ENCODE measurements at regions not wholly inside any gene's neighbourhood (a gene's known extent, or its start where the extent isn't known, plus 50 kb on each side); places are given as distances from the start of the nearest gene placed in this dataset.
A peak's percentile ranks its signal among the peaks of the same experiment; 100 is the strongest.
"Not testable (repeated sequence)": the region's sequence is repeated elsewhere in the genome, so short reads cannot be mapped to it uniquely, and the experiment has no call there.

GRCh38 chr4:167877826-167878225, 214.5 kb upstream of the ANXA10 start:
- not testable (repeated sequence) for H3K79me2 ChIP-seq (ENCODE audit: insufficient read depth, low read length); H3K27me3 ChIP-seq (ENCODE audit: insufficient read depth, low read length); H3K4me3 Mint-ChIP-seq (ENCODE audit: unreplicated experiment); H3K27me3 Mint-ChIP-seq (ENCODE audit: low read depth, unreplicated experiment); H3K9ac ChIP-seq (ENCODE audit: low read length); H3K4me1 ChIP-seq (ENCODE audit: insufficient read depth, low read length); H3K36me3 ChIP-seq (ENCODE audit: insufficient read depth, low read length); H4K20me1 ChIP-seq (ENCODE audit: insufficient read depth, low read length); H3K9me3 ChIP-seq (ENCODE audit: insufficient read depth, low read depth, low read length); FAIRE-seq; H3K4me3 ChIP-seq (ENCODE audit: insufficient read depth, low read depth, low read length); H3K27ac Mint-ChIP-seq (ENCODE audit: unreplicated experiment); H3K27ac ChIP-seq (ENCODE audit: low read depth, low read length); DNase-seq (ENCODE audit: low read depth); H3K36me3 Mint-ChIP-seq (ENCODE audit: low read depth, unreplicated experiment); H3K4me2 ChIP-seq (ENCODE audit: low read length); H2AFZ ChIP-seq (ENCODE audit: low read depth, low read length); H3K9me3 Mint-ChIP-seq (ENCODE audit: unreplicated experiment)
- H3K4me1 Mint-ChIP-seq (ENCODE audit: low read depth, unreplicated experiment), result peaks cover 11% of the 10 kb centered on the region

GRCh38 chr4:167883266-167883665, 209.1 kb upstream of the ANXA10 start:
- H3K27ac ChIP-seq (ENCODE audit: low read depth, low read length), result no peak overlapping the region
- Mint-ChIP-seq H3K27me3 (ENCODE audit: low read depth, unreplicated experiment) (peaks cover 5% of the 10 kb centered on the region), H3K36me3 (ENCODE audit: low read depth, unreplicated experiment) (peaks cover 2% of the 10 kb centered on the region), H3K27ac (ENCODE audit: unreplicated experiment) (no peak overlapping the region), H3K4me3 (ENCODE audit: unreplicated experiment) (no peak overlapping the region), H3K4me1 (ENCODE audit: low read depth, unreplicated experiment) (peaks cover 16% of the 10 kb centered on the region), H3K9me3 (ENCODE audit: unreplicated experiment) (peaks cover 1% of the 10 kb centered on the region)
- no peak overlapping the region for H3K9ac ChIP-seq (ENCODE audit: low read length)
- H3K27me3 ChIP-seq (ENCODE audit: insufficient read depth, low read length), result no peaks in the 10 kb centered on the region
- H3K4me1 ChIP-seq (ENCODE audit: insufficient read depth, low read length), result no peaks in the 10 kb centered on the region
- FAIRE-seq, result no peak
- no peak overlapping the region for H2AFZ ChIP-seq (ENCODE audit: low read depth, low read length)
- H4K20me1 ChIP-seq (ENCODE audit: insufficient read depth, low read length), result no peaks in the 10 kb centered on the region
- no peak overlapping the region for H3K4me3 ChIP-seq (ENCODE audit: insufficient read depth, low read depth, low read length)
- H3K9me3 ChIP-seq (ENCODE audit: insufficient read depth, low read depth, low read length), result no peaks in the 10 kb centered on the region
- H3K36me3 ChIP-seq (ENCODE audit: insufficient read depth, low read length), result no peaks in the 10 kb centered on the region
- TF ChIP-seq CTCF (IDR thresholded peaks at IDR 0.05; ENCODE audit: insufficient read depth, low read depth, low read length) (no peak), EZH2 (IDR thresholded peaks at IDR 0.05; ENCODE audit: insufficient read depth, low read length) (no peak)
- DNase-seq (ENCODE audit: low read depth), result peak; percentile 6
- H3K79me2 ChIP-seq (ENCODE audit: insufficient read depth, low read length), result no peaks in the 10 kb centered on the region
- H3K4me2 ChIP-seq (ENCODE audit: low read length), result no peak overlapping the region

GRCh38 chr4:167885071-167885470, 207.3 kb upstream of the ANXA10 start:
- H3K36me3 Mint-ChIP-seq (ENCODE audit: low read depth, unreplicated experiment), result no peaks in the 10 kb centered on the region
- H4K20me1 ChIP-seq (ENCODE audit: insufficient read depth, low read length), result no peaks in the 10 kb centered on the region
- H3K4me3 ChIP-seq (ENCODE audit: insufficient read depth, low read depth, low read length), result no peak overlapping the region
- DNase-seq (ENCODE audit: low read depth), result no peak
- no peak overlapping the region for H2AFZ ChIP-seq (ENCODE audit: low read depth, low read length)
- TF ChIP-seq EZH2 (IDR thresholded peaks at IDR 0.05; ENCODE audit: insufficient read depth, low read length), result no peak
- no peak for TF ChIP-seq CTCF (IDR thresholded peaks at IDR 0.05; ENCODE audit: insufficient read depth, low read depth, low read length)
- no peak overlapping the region for H3K27ac Mint-ChIP-seq (ENCODE audit: unreplicated experiment)
- H3K4me3 Mint-ChIP-seq (ENCODE audit: unreplicated experiment), result no peak overlapping the region
- H3K9me3 Mint-ChIP-seq (ENCODE audit: unreplicated experiment), result no peaks in the 10 kb centered on the region
- H3K9ac ChIP-seq (ENCODE audit: low read length), result no peak overlapping the region
- peaks cover 8% of the 10 kb centered on the region for H3K4me1 Mint-ChIP-seq (ENCODE audit: low read depth, unreplicated experiment)
- no peak overlapping the region for H3K27ac ChIP-seq (ENCODE audit: low read depth, low read length)
- no peaks in the 10 kb centered on the region for H3K4me1 ChIP-seq (ENCODE audit: insufficient read depth, low read length)
- H3K79me2 ChIP-seq (ENCODE audit: insufficient read depth, low read length), result no peaks in the 10 kb centered on the region
- no peak for FAIRE-seq
- H3K27me3 ChIP-seq (ENCODE audit: insufficient read depth, low read length), result no peaks in the 10 kb centered on the region
- no peaks in the 10 kb centered on the region for H3K27me3 Mint-ChIP-seq (ENCODE audit: low read depth, unreplicated experiment)
- no peaks in the 10 kb centered on the region for H3K9me3 ChIP-seq (ENCODE audit: insufficient read depth, low read depth, low read length)
- H3K36me3 ChIP-seq (ENCODE audit: insufficient read depth, low read length), result no peaks in the 10 kb centered on the region
- H3K4me2 ChIP-seq (ENCODE audit: low read length), result no peak overlapping the region

Data from astrocyte (in vitro differentiated cells and primary cell).